Liver (tissue), 8 donors: ENCODE measurements at regions not wholly inside any gene's neighbourhood (a gene's known extent, or its start where the extent isn't known, plus 50 kb on each side); places are given as distances from the start of the nearest gene placed in this dataset.
A peak's percentile ranks its signal among the peaks of the same experiment; 100 is the strongest.

Experiments used
- DNase-seq: peaks from one replicate; pipeline ENCODE4 v3.0.0-alpha.2; 2017; ENCODE audit warnings: low spot score
- H3K27ac ChIP-seq, 2 donors: one replicate each; pipeline ENCODE4 v1.7.0; 2013; ENCODE audit warnings: inconsistent platforms in 2 of 2, low read length in 2 of 2, control low read depth in 1 of 2, low read depth in 1 of 2, mild to moderate bottlenecking in 1 of 2
- H3K27me3 ChIP-seq, 4 donors: one replicate each; pipeline versions ENCODE4 v1.6.1 to v1.7.0; 2013; ENCODE audit warnings: low read length in 3 of 4, inconsistent platforms in 1 of 4, mild to moderate bottlenecking in 1 of 4, moderate library complexity in 1 of 4; ENCODE audit not compliant: control insufficient read depth in 4 of 4, insufficient read depth in 4 of 4
- H3K36me3 ChIP-seq, 4 donors: one replicate each; pipeline versions ENCODE4 v1.6.1 to v1.7.0; 2013; ENCODE audit warnings: low read length in 3 of 4, mild to moderate bottlenecking in 3 of 4, low read depth in 1 of 4, moderate library complexity in 1 of 4; ENCODE audit not compliant: control insufficient read depth in 4 of 4, insufficient read depth in 3 of 4
- H3K4me1 ChIP-seq, 4 donors: one replicate each; pipeline versions ENCODE4 v1.6.1 to v1.7.0; 2013; ENCODE audit warnings: low read length in 3 of 4, mild to moderate bottlenecking in 3 of 4, moderate library complexity in 1 of 4; ENCODE audit not compliant: control insufficient read depth in 4 of 4, insufficient read depth in 4 of 4
- H3K4me3 ChIP-seq, 3 donors: one replicate each; pipeline versions ENCODE4 v1.6.1 to v1.7.0; 2013; ENCODE audit warnings: low read length in 3 of 3, control low read depth in 1 of 3, low read depth in 1 of 3, mild to moderate bottlenecking in 1 of 3
- H3K9ac ChIP-seq, 2 donors: one replicate each; pipeline ENCODE4 v1.7.0; 2013; ENCODE audit warnings: low read length in 2 of 2, mild to moderate bottlenecking in 2 of 2, moderate library complexity in 2 of 2, control low read depth in 1 of 2, low read depth in 1 of 2
- H3K9me3 ChIP-seq, 4 donors: one replicate each; pipeline versions ENCODE4 v1.6.1 to v1.7.0; 2013; ENCODE audit warnings: low read length in 3 of 4; ENCODE audit not compliant: control insufficient read depth in 4 of 4
- EGR1 ChIP-seq, 2 donors: IDR thresholded peaks; 2 replicates each; pipeline ENCODE4 v1.6.1; 2016 to 2018; ENCODE audit warnings: antibody characterized with exemption in 2 of 2, low read depth in 2 of 2
- FOXA1 ChIP-seq: IDR thresholded peaks from 2 replicates; pipeline ENCODE4 v1.6.1; 2016; ENCODE audit warnings: antibody characterized with exemption
- FOXA2 ChIP-seq: IDR thresholded peaks from 2 replicates; pipeline ENCODE4 v1.6.1; 2016; ENCODE audit warnings: antibody characterized with exemption
- GABPA ChIP-seq, 2 donors: IDR thresholded peaks in 1 of 2; conservative IDR thresholded peaks in 1 of 2; 2 replicates each; pipeline ENCODE4 v1.6.1; 2016; ENCODE audit warnings: antibody characterized with exemption in 2 of 2, mild to moderate bottlenecking in 1 of 2, moderate library complexity in 1 of 2
- HNF4A ChIP-seq, 2 donors: conservative IDR thresholded peaks; 2 replicates each; pipeline ENCODE4 v1.6.1; 2016; ENCODE audit warnings: antibody characterized with exemption in 2 of 2, mild to moderate bottlenecking in 2 of 2
- HNF4G ChIP-seq: IDR thresholded peaks from 2 replicates; pipeline ENCODE4 v1.6.1; 2016; ENCODE audit warnings: antibody characterized with exemption
- JUND ChIP-seq, 2 donors: IDR thresholded peaks; 2 replicates each; pipeline ENCODE4 v1.6.1; 2016; ENCODE audit warnings: antibody characterized with exemption in 2 of 2
- NR2F2 ChIP-seq: IDR thresholded peaks from 2 replicates; pipeline ENCODE4 v1.6.1; 2016; ENCODE audit warnings: antibody characterized with exemption
- RAD21 ChIP-seq, 2 donors: IDR thresholded peaks; 2 replicates each; pipeline ENCODE4 v1.6.1; 2016; ENCODE audit warnings: antibody characterized with exemption in 2 of 2, mild to moderate bottlenecking in 2 of 2
- RXRA ChIP-seq, 2 donors: IDR thresholded peaks; 2 replicates each; pipeline ENCODE4 v1.6.1; 2017 to 2018; ENCODE audit warnings: antibody characterized with exemption in 2 of 2, mild to moderate bottlenecking in 1 of 2
- SP1 ChIP-seq: IDR thresholded peaks from 2 replicates; pipeline ENCODE4 v1.6.1; 2018; ENCODE audit warnings: antibody characterized with exemption, mild to moderate bottlenecking
- TAF1 ChIP-seq: conservative IDR thresholded peaks from 2 replicates; pipeline ENCODE4 v1.6.1; 2016; ENCODE audit warnings: antibody characterized with exemption, mild to moderate bottlenecking
- YY1 ChIP-seq: IDR thresholded peaks from 2 replicates; pipeline ENCODE4 v1.6.1; 2016; ENCODE audit warnings: antibody characterized with exemption, mild to moderate bottlenecking
- WGBS: extraction: QIAGEN DNeasy Blood & Tissue Kit; methylation state at CpG from one replicate; pipeline ENCODE4 v1.1.7; 2013; 5-methylcytosine and 5-hydroxymethylcytosine counted together
- TF ChIP-seq, protein P1 (sequence below): IDR thresholded peaks from 2 replicates; pipeline ENCODE4 v1.6.1; 2016; ENCODE audit warnings: antibody characterized with exemption
- TF ChIP-seq, protein P2 (sequence below): fragments of 150-350 bp; IDR thresholded peaks from 2 replicates; pipeline ENCODE4 v1.5.1; 2017; ENCODE audit warnings: improper control_type of control experiment, low read depth, low read length; ENCODE audit not compliant: missing input control
- TF ChIP-seq, protein P3 (sequence below): IDR thresholded peaks from 2 replicates; pipeline ENCODE4 v1.6.1; 2016; ENCODE audit warnings: antibody characterized with exemption
- TF ChIP-seq, protein P4 (sequence below): IDR thresholded peaks from 2 replicates; pipeline ENCODE4 v1.6.1; 2016; ENCODE audit warnings: antibody characterized with exemption
- TF ChIP-seq, protein P5 (sequence below): IDR thresholded peaks from 2 replicates; pipeline ENCODE4 v1.6.1; 2016; ENCODE audit warnings: antibody characterized with exemption, mild to moderate bottlenecking
- donor health status: healthy.
- donor health status: healthy.
- donor health status: healthy.
- donor health status: healthy.
- donor health status: healthy.

DNA sequence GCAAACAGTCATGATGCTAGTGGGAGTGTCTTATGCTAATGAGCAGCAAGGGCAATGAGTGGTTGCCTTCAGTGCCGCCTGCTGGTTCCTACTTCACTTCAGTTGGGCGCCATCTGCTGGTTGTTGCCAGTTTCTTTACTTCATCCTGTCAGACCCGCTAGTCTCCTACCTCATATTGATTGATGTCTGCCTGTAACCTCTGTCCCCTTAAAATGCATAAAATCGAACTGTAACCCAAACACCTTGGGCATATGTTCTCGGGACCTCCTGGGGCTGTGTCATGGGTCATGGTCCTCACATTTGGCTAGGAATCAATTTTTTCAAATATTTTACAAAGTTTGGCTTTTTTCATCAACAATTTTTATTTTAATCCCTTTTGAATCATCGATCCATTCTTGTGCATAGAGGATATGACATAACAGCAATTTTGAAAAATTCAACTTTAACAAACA, 62.8 kb upstream of the C7orf33 start:
- Histone ChIP-seq H3K27me3 (no peaks in the 10 kb centered on the region), H3K9me3 (no peaks in the 10 kb centered on the region), H3K4me3 (no peak overlapping the region), H3K36me3 (no peaks in the 10 kb centered on the region), H3K9ac (no peak overlapping the region), H3K27ac (no peak overlapping the region), H3K4me1 (peaks cover 0 to 2% (median 0%) of the 10 kb centered on the region in 4 donors)
- WGBS = 26% methylated on average over 6 of the region's 6 CpGs
- peak; percentile 71 for DNase-seq
- no peak for TF ChIP-seq FOXA1
- TF ChIP-seq JUND (IDR thresholded peaks at IDR 0.05) = no peak
- TF ChIP-seq, protein P1, sequence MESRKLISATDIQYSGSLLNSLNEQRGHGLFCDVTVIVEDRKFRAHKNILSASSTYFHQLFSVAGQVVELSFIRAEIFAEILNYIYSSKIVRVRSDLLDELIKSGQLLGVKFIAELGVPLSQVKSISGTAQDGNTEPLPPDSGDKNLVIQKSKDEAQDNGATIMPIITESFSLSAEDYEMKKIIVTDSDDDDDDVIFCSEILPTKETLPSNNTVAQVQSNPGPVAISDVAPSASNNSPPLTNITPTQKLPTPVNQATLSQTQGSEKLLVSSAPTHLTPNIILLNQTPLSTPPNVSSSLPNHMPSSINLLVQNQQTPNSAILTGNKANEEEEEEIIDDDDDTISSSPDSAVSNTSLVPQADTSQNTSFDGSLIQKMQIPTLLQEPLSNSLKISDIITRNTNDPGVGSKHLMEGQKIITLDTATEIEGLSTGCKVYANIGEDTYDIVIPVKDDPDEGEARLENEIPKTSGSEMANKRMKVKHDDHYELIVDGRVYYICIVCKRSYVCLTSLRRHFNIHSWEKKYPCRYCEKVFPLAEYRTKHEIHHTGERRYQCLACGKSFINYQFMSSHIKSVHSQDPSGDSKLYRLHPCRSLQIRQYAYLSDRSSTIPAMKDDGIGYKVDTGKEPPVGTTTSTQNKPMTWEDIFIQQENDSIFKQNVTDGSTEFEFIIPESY = no peak
- TF ChIP-seq GABPA (IDR thresholded peaks at IDR 0.05 in 1 of 2, conservative IDR thresholded peaks at IDR 0.05 in 1 of 2) = no peak
- TF ChIP-seq SP1 = peak; percentile 12
- TF ChIP-seq EGR1 (IDR thresholded peaks at IDR 0.05; ENCODE audit: low read depth in 2 of 2) = no peak
- TF ChIP-seq TAF1 = no peak
- TF ChIP-seq NR2F2 = no peak
- TF ChIP-seq, protein P2, sequence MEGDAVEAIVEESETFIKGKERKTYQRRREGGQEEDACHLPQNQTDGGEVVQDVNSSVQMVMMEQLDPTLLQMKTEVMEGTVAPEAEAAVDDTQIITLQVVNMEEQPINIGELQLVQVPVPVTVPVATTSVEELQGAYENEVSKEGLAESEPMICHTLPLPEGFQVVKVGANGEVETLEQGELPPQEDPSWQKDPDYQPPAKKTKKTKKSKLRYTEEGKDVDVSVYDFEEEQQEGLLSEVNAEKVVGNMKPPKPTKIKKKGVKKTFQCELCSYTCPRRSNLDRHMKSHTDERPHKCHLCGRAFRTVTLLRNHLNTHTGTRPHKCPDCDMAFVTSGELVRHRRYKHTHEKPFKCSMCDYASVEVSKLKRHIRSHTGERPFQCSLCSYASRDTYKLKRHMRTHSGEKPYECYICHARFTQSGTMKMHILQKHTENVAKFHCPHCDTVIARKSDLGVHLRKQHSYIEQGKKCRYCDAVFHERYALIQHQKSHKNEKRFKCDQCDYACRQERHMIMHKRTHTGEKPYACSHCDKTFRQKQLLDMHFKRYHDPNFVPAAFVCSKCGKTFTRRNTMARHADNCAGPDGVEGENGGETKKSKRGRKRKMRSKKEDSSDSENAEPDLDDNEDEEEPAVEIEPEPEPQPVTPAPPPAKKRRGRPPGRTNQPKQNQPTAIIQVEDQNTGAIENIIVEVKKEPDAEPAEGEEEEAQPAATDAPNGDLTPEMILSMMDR = peak; percentile 67
- TF ChIP-seq, protein P3, sequence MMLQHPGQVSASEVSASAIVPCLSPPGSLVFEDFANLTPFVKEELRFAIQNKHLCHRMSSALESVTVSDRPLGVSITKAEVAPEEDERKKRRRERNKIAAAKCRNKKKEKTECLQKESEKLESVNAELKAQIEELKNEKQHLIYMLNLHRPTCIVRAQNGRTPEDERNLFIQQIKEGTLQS = no peak
- TF ChIP-seq HNF4G = no peak
- no peak for TF ChIP-seq HNF4A (conservative IDR thresholded peaks at IDR 0.05)
- TF ChIP-seq FOXA2 = no peak
- TF ChIP-seq RXRA (IDR thresholded peaks at IDR 0.05) = peak; percentile 59 to 85
- TF ChIP-seq, protein P4, sequence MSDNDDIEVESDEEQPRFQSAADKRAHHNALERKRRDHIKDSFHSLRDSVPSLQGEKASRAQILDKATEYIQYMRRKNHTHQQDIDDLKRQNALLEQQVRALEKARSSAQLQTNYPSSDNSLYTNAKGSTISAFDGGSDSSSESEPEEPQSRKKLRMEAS = no peak
- TF ChIP-seq, protein P5, sequence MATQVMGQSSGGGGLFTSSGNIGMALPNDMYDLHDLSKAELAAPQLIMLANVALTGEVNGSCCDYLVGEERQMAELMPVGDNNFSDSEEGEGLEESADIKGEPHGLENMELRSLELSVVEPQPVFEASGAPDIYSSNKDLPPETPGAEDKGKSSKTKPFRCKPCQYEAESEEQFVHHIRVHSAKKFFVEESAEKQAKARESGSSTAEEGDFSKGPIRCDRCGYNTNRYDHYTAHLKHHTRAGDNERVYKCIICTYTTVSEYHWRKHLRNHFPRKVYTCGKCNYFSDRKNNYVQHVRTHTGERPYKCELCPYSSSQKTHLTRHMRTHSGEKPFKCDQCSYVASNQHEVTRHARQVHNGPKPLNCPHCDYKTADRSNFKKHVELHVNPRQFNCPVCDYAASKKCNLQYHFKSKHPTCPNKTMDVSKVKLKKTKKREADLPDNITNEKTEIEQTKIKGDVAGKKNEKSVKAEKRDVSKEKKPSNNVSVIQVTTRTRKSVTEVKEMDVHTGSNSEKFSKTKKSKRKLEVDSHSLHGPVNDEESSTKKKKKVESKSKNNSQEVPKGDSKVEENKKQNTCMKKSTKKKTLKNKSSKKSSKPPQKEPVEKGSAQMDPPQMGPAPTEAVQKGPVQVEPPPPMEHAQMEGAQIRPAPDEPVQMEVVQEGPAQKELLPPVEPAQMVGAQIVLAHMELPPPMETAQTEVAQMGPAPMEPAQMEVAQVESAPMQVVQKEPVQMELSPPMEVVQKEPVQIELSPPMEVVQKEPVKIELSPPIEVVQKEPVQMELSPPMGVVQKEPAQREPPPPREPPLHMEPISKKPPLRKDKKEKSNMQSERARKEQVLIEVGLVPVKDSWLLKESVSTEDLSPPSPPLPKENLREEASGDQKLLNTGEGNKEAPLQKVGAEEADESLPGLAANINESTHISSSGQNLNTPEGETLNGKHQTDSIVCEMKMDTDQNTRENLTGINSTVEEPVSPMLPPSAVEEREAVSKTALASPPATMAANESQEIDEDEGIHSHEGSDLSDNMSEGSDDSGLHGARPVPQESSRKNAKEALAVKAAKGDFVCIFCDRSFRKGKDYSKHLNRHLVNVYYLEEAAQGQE = no peak
- TF ChIP-seq RAD21 (IDR thresholded peaks at IDR 0.05) = peak; percentile 72 to 83
- TF ChIP-seq YY1 = no peak
